ENCODE measurements at regions not wholly inside any gene's neighbourhood (a gene's known extent, or its start where the extent isn't known, plus 50 kb on each side); places are given as distances from the start of the nearest gene placed in this dataset.

DNA sequence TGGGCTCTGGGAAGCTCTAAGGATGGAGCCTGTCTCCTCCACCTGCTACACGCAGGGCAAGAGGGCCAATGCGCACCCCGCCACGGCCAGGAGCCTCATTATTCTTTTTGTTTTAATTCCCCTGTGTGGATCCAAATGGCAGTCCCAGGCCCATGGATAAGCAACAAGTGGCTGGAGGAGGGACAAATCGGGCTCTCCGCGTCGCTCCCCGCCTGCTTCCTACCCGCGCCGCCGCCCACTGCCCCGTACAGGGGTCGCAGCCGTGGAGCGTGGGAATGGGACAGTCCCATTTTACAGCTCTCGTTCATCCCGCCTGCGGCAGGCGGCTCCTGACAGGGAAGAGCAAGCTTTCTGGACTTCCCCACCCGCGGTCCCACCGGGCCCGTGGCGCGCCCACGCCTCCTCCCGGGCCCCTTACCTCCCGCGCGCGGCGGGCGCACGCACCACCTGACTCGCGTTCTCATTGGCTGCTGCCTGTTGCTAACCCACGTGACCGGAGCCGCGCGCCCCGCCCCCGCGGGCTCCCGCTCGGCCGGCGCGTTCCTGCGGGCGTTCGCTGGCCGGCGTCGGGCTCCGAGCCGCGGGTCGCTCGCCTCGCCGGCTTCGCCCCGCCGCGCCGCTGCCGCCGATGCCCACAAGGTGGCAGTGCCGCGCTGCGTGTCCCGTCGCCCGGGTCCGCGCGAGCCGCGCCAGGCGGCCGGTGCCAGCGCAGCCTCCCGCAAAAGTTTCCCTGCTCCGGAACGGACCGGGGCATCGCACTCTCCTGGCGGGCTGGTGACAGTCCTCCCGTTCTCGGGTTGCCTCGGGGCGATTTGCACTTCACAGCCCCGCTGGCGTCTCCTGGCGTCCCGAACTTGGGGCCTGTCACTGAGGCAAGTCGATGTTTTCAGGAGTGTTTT, 93.3 kb downstream of the CD83 start (continued):
- TF ChIP-seq, protein P1, sequence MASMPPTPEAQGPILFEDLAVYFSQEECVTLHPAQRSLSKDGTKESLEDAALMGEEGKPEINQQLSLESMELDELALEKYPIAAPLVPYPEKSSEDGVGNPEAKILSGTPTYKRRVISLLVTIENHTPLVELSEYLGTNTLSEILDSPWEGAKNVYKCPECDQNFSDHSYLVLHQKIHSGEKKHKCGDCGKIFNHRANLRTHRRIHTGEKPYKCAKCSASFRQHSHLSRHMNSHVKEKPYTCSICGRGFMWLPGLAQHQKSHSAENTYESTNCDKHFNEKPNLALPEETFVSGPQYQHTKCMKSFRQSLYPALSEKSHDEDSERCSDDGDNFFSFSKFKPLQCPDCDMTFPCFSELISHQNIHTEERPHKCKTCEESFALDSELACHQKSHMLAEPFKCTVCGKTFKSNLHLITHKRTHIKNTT (CRISPR knock-in tag; IDR thresholded peaks at IDR 0.05), result 0 out of 2 replicates have a peak, but pooled peaks have one; percentile 66
- TF ChIP-seq PHF20 (CRISPR knock-in tag; IDR thresholded peaks at IDR 0.05) (no peak), CBX1 (IDR thresholded peaks at IDR 0.05; ENCODE audit: low read depth) (peak; percentile 72), CEBPG (CRISPR knock-in tag; IDR thresholded peaks at IDR 0.05) (no peak), RFXAP (CRISPR knock-in tag; IDR thresholded peaks at IDR 0.05; ENCODE audit: borderline replicate concordance) (peak; percentile 100), SCMH1 (CRISPR knock-in tag; IDR thresholded peaks at IDR 0.05; ENCODE audit: borderline replicate concordance) (no peak), HNF4A (CRISPR knock-in tag; IDR thresholded peaks at IDR 0.05) (peak; percentile 3; the same call in 1 of the 2 replicates), ZNF75D (CRISPR knock-in tag; IDR thresholded peaks at IDR 0.05; ENCODE audit: borderline replicate concordance) (no peak), ZNF326 (CRISPR knock-in tag; IDR thresholded peaks at IDR 0.05; ENCODE audit: borderline replicate concordance) (no peak), MYNN (CRISPR knock-in tag; IDR thresholded peaks at IDR 0.05; ENCODE audit: low read depth) (no peak)
- TF ChIP-seq, protein P2, sequence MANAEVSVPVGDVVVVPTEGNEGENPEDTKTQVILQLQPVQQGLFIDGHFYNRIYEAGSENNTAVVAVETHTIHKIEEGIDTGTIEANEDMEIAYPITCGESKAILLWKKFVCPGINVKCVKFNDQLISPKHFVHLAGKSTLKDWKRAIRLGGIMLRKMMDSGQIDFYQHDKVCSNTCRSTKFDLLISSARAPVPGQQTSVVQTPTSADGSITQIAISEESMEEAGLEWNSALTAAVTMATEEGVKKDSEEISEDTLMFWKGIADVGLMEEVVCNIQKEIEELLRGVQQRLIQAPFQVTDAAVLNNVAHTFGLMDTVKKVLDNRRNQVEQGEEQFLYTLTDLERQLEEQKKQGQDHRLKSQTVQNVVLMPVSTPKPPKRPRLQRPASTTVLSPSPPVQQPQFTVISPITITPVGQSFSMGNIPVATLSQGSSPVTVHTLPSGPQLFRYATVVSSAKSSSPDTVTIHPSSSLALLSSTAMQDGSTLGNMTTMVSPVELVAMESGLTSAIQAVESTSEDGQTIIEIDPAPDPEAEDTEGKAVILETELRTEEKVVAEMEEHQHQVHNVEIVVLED (CRISPR knock-in tag; IDR thresholded peaks at IDR 0.05; ENCODE audit: borderline replicate concordance), result peak; percentile 81
- TF ChIP-seq, protein P3, sequence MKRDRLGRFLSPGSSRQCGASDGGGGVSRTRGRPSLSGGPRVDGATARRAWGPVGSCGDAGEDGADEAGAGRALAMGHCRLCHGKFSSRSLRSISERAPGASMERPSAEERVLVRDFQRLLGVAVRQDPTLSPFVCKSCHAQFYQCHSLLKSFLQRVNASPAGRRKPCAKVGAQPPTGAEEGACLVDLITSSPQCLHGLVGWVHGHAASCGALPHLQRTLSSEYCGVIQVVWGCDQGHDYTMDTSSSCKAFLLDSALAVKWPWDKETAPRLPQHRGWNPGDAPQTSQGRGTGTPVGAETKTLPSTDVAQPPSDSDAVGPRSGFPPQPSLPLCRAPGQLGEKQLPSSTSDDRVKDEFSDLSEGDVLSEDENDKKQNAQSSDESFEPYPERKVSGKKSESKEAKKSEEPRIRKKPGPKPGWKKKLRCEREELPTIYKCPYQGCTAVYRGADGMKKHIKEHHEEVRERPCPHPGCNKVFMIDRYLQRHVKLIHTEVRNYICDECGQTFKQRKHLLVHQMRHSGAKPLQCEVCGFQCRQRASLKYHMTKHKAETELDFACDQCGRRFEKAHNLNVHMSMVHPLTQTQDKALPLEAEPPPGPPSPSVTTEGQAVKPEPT (CRISPR knock-in tag; IDR thresholded peaks at IDR 0.05; ENCODE audit: low read depth), result no peak
- TF ChIP-seq, protein P4, sequence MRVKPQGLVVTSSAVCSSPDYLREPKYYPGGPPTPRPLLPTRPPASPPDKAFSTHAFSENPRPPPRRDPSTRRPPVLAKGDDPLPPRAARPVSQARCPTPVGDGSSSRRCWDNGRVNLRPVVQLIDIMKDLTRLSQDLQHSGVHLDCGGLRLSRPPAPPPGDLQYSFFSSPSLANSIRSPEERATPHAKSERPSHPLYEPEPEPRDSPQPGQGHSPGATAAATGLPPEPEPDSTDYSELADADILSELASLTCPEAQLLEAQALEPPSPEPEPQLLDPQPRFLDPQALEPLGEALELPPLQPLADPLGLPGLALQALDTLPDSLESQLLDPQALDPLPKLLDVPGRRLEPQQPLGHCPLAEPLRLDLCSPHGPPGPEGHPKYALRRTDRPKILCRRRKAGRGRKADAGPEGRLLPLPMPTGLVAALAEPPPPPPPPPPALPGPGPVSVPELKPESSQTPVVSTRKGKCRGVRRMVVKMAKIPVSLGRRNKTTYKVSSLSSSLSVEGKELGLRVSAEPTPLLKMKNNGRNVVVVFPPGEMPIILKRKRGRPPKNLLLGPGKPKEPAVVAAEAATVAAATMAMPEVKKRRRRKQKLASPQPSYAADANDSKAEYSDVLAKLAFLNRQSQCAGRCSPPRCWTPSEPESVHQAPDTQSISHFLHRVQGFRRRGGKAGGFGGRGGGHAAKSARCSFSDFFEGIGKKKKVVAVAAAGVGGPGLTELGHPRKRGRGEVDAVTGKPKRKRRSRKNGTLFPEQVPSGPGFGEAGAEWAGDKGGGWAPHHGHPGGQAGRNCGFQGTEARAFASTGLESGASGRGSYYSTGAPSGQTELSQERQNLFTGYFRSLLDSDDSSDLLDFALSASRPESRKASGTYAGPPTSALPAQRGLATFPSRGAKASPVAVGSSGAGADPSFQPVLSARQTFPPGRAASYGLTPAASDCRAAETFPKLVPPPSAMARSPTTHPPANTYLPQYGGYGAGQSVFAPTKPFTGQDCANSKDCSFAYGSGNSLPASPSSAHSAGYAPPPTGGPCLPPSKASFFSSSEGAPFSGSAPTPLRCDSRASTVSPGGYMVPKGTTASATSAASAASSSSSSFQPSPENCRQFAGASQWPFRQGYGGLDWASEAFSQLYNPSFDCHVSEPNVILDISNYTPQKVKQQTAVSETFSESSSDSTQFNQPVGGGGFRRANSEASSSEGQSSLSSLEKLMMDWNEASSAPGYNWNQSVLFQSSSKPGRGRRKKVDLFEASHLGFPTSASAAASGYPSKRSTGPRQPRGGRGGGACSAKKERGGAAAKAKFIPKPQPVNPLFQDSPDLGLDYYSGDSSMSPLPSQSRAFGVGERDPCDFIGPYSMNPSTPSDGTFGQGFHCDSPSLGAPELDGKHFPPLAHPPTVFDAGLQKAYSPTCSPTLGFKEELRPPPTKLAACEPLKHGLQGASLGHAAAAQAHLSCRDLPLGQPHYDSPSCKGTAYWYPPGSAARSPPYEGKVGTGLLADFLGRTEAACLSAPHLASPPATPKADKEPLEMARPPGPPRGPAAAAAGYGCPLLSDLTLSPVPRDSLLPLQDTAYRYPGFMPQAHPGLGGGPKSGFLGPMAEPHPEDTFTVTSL (CRISPR knock-in tag; IDR thresholded peaks at IDR 0.05; ENCODE audit: borderline replicate concordance), result peak; percentile 61; the same call in 1 of the 2 replicates
- TF ChIP-seq, protein P5, sequence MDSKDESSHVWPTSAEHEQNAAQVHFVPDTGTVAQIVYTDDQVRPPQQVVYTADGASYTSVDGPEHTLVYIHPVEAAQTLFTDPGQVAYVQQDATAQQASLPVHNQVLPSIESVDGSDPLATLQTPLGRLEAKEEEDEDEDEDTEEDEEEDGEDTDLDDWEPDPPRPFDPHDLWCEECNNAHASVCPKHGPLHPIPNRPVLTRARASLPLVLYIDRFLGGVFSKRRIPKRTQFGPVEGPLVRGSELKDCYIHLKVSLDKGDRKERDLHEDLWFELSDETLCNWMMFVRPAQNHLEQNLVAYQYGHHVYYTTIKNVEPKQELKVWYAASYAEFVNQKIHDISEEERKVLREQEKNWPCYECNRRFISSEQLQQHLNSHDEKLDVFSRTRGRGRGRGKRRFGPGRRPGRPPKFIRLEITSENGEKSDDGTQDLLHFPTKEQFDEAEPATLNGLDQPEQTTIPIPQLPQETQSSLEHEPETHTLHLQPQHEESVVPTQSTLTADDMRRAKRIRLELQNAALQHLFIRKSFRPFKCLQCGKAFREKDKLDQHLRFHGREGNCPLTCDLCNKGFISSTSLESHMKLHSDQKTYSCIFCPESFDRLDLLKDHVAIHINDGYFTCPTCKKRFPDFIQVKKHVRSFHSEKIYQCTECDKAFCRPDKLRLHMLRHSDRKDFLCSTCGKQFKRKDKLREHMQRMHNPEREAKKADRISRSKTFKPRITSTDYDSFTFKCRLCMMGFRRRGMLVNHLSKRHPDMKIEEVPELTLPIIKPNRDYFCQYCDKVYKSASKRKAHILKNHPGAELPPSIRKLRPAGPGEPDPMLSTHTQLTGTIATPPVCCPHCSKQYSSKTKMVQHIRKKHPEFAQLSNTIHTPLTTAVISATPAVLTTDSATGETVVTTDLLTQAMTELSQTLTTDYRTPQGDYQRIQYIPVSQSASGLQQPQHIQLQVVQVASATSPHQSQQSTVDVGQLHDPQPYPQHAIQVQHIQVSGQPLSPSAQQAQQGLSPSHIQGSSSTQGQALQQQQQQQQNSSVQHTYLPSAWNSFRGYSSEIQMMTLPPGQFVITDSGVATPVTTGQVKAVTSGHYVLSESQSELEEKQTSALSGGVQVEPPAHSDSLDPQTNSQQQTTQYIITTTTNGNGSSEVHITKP (CRISPR knock-in tag; IDR thresholded peaks at IDR 0.05; ENCODE audit: low read depth), result no peak

All from HepG2 (cell line).